ENCODE measurements at regions not wholly inside any gene's neighbourhood (a gene's known extent, or its start where the extent isn't known, plus 50 kb on each side); places are given as distances from the start of the nearest gene placed in this dataset.

- WGBS = 74% methylated on average over 4 of the region's 4 CpGs
- Histone ChIP-seq H3K36me3 (ENCODE audit: insufficient read depth, low read length) (no peaks in the 10 kb centered on the region), H3K9me3 (ENCODE audit: insufficient read depth, low read depth, low read length) (no peaks in the 10 kb centered on the region), H3K9ac (ENCODE audit: low read depth, low read length) (no peak overlapping the region), H3K4me3 (ENCODE audit: low read length) (no peak overlapping the region), H3K4me1 (ENCODE audit: insufficient read depth, low read length) (no peaks in the 10 kb centered on the region), H3K27ac (ENCODE audit: low read depth, low read length) (no peak overlapping the region), H3K27me3 (ENCODE audit: insufficient read depth, low read length) (no peaks in the 10 kb centered on the region)
These were observed 1649.1 kb downstream of the LRRC4C start for GRCh38 chr11:39810358-39810757.

GRCh38 chr11:39809833-39810232, 1649.6 kb downstream of the LRRC4C start:
- Histone ChIP-seq H3K9ac (ENCODE audit: low read depth, low read length) (no peak overlapping the region), H3K4me1 (ENCODE audit: insufficient read depth, low read length) (no peaks in the 10 kb centered on the region), H3K9me3 (ENCODE audit: insufficient read depth, low read depth, low read length) (no peaks in the 10 kb centered on the region), H3K36me3 (ENCODE audit: insufficient read depth, low read length) (no peaks in the 10 kb centered on the region), H3K4me3 (ENCODE audit: low read length) (no peak overlapping the region), H3K27me3 (ENCODE audit: insufficient read depth, low read length) (no peaks in the 10 kb centered on the region), H3K27ac (ENCODE audit: low read depth, low read length) (no peak overlapping the region)
- WGBS = 97% methylated on average over 1 of the region's 1 CpG

GRCh38 chr11:39807904-39808303, 1651.5 kb downstream of the LRRC4C start:
- 95% methylated on average over 1 of the region's 1 CpG for WGBS

GRCh38 chr11:39806652-39807051, 1652.8 kb downstream of the LRRC4C start:
- H3K27me3 ChIP-seq (ENCODE audit: insufficient read depth, low read length) = no peaks in the 10 kb centered on the region
- H3K4me1 ChIP-seq (ENCODE audit: insufficient read depth, low read length) = no peaks in the 10 kb centered on the region
- WGBS = 80% methylated on average over 1 of the region's 1 CpG
- no peaks in the 10 kb centered on the region for H3K36me3 ChIP-seq (ENCODE audit: insufficient read depth, low read length)
- no peak overlapping the region for H3K4me3 ChIP-seq (ENCODE audit: low read length)
- H3K9me3 ChIP-seq (ENCODE audit: insufficient read depth, low read depth, low read length) = 0 out of 2 replicates have a peak, but pooled peaks cover 2% of the 10 kb centered on the region
- H3K27ac ChIP-seq (ENCODE audit: low read depth, low read length) = no peak overlapping the region
- H3K9ac ChIP-seq (ENCODE audit: low read depth, low read length) = no peak overlapping the region

More at GRCh38 chr11:39807904-39808303, 1651.5 kb downstream of the LRRC4C start:
- Histone ChIP-seq H3K27ac (ENCODE audit: low read depth, low read length) (no peak overlapping the region), H3K4me3 (ENCODE audit: low read length) (no peak overlapping the region), H3K4me1 (ENCODE audit: insufficient read depth, low read length) (no peaks in the 10 kb centered on the region), H3K9ac (ENCODE audit: low read depth, low read length) (no peak overlapping the region), H3K27me3 (ENCODE audit: insufficient read depth, low read length) (no peaks in the 10 kb centered on the region), H3K36me3 (ENCODE audit: insufficient read depth, low read length) (no peaks in the 10 kb centered on the region), H3K9me3 (ENCODE audit: insufficient read depth, low read depth, low read length) (no peaks in the 10 kb centered on the region)

- Histone ChIP-seq H3K36me3 (ENCODE audit: insufficient read depth, low read length) (no peaks in the 10 kb centered on the region), H3K27me3 (ENCODE audit: insufficient read depth, low read length) (no peaks in the 10 kb centered on the region), H3K9me3 (ENCODE audit: insufficient read depth, low read depth, low read length) (0 out of 2 replicates have a peak, but pooled peaks cover 2% of the 10 kb centered on the region), H3K4me3 (ENCODE audit: low read length) (no peak overlapping the region), H3K9ac (ENCODE audit: low read depth, low read length) (no peak overlapping the region), H3K27ac (ENCODE audit: low read depth, low read length) (no peak overlapping the region), H3K4me1 (ENCODE audit: insufficient read depth, low read length) (no peaks in the 10 kb centered on the region)
These were observed 1655.2 kb downstream of the LRRC4C start for GRCh38 chr11:39804271-39804670.

- H3K4me3 ChIP-seq (ENCODE audit: low read length) = no peak overlapping the region
- WGBS = 95% methylated on average over 7 of the region's 8 CpGs
- no peaks in the 10 kb centered on the region for H3K36me3 ChIP-seq (ENCODE audit: insufficient read depth, low read length)
- H3K4me1 ChIP-seq (ENCODE audit: insufficient read depth, low read length) = no peaks in the 10 kb centered on the region
- H3K9ac ChIP-seq (ENCODE audit: low read depth, low read length) = no peak overlapping the region
- no peak overlapping the region for H3K27ac ChIP-seq (ENCODE audit: low read depth, low read length)
- no peaks in the 10 kb centered on the region for H3K27me3 ChIP-seq (ENCODE audit: insufficient read depth, low read length)
- H3K9me3 ChIP-seq (ENCODE audit: insufficient read depth, low read depth, low read length) = no peaks in the 10 kb centered on the region
These were observed 1672.8 kb downstream of the LRRC4C start for GRCh38 chr11:39786682-39787081.

- no peak overlapping the region for H3K4me3 ChIP-seq (ENCODE audit: low read length)
- 97% methylated on average over 9 of the region's 9 CpGs for WGBS
- H3K4me1 ChIP-seq (ENCODE audit: insufficient read depth, low read length) = no peaks in the 10 kb centered on the region
- no peaks in the 10 kb centered on the region for H3K9me3 ChIP-seq (ENCODE audit: insufficient read depth, low read depth, low read length)
- H3K27me3 ChIP-seq (ENCODE audit: insufficient read depth, low read length) = no peaks in the 10 kb centered on the region
- no peaks in the 10 kb centered on the region for H3K36me3 ChIP-seq (ENCODE audit: insufficient read depth, low read length)
- no peak overlapping the region for H3K27ac ChIP-seq (ENCODE audit: low read depth, low read length)
- no peak overlapping the region for H3K9ac ChIP-seq (ENCODE audit: low read depth, low read length)
These were observed 1673.2 kb downstream of the LRRC4C start for GRCh38 chr11:39786281-39786680.

- Histone ChIP-seq H3K9ac (ENCODE audit: low read depth, low read length) (no peak overlapping the region), H3K4me3 (ENCODE audit: low read length) (no peak overlapping the region), H3K27me3 (ENCODE audit: insufficient read depth, low read length) (no peaks in the 10 kb centered on the region), H3K9me3 (ENCODE audit: insufficient read depth, low read depth, low read length) (no peaks in the 10 kb centered on the region), H3K27ac (ENCODE audit: low read depth, low read length) (no peak overlapping the region), H3K4me1 (ENCODE audit: insufficient read depth, low read length) (no peaks in the 10 kb centered on the region), H3K36me3 (ENCODE audit: insufficient read depth, low read length) (no peaks in the 10 kb centered on the region)
- WGBS = 94% methylated on average over 5 of the region's 5 CpGs
These were observed 1674.6 kb downstream of the LRRC4C start for GRCh38 chr11:39784873-39785272.

GRCh38 chr11:39780131-39780530, 1679.3 kb downstream of the LRRC4C start:
- Histone ChIP-seq H3K27ac (ENCODE audit: low read depth, low read length) (no peak overlapping the region), H3K36me3 (ENCODE audit: insufficient read depth, low read length) (no peaks in the 10 kb centered on the region), H3K9me3 (ENCODE audit: insufficient read depth, low read depth, low read length) (no peaks in the 10 kb centered on the region), H3K4me1 (ENCODE audit: insufficient read depth, low read length) (no peaks in the 10 kb centered on the region), H3K9ac (ENCODE audit: low read depth, low read length) (no peak overlapping the region), H3K4me3 (ENCODE audit: low read length) (no peak overlapping the region), H3K27me3 (ENCODE audit: insufficient read depth, low read length) (no peaks in the 10 kb centered on the region)
- WGBS = 93% methylated on average over 3 of the region's 3 CpGs

- Histone ChIP-seq H3K36me3 (ENCODE audit: insufficient read depth, low read length) (no peaks in the 10 kb centered on the region), H3K9me3 (ENCODE audit: insufficient read depth, low read depth, low read length) (no peaks in the 10 kb centered on the region), H3K4me1 (ENCODE audit: insufficient read depth, low read length) (no peaks in the 10 kb centered on the region), H3K27me3 (ENCODE audit: insufficient read depth, low read length) (no peaks in the 10 kb centered on the region), H3K4me3 (ENCODE audit: low read length) (no peak overlapping the region), H3K27ac (ENCODE audit: low read depth, low read length) (no peak overlapping the region), H3K9ac (ENCODE audit: low read depth, low read length) (no peak overlapping the region)
- 63% methylated on average over 3 of the region's 3 CpGs for WGBS
These were observed 1682.4 kb downstream of the LRRC4C start for GRCh38 chr11:39777035-39777434.

- Histone ChIP-seq H3K36me3 (ENCODE audit: insufficient read depth, low read length) (no peaks in the 10 kb centered on the region), H3K4me1 (ENCODE audit: insufficient read depth, low read length) (no peaks in the 10 kb centered on the region), H3K27me3 (ENCODE audit: insufficient read depth, low read length) (no peaks in the 10 kb centered on the region), H3K4me3 (ENCODE audit: low read length) (no peak overlapping the region), H3K9me3 (ENCODE audit: insufficient read depth, low read depth, low read length) (no peaks in the 10 kb centered on the region), H3K9ac (ENCODE audit: low read depth, low read length) (no peak overlapping the region), H3K27ac (ENCODE audit: low read depth, low read length) (no peak overlapping the region)
- WGBS = 88% methylated on average over 1 of the region's 1 CpG
These were observed 1686.8 kb downstream of the LRRC4C start for GRCh38 chr11:39772525-39773137.

- WGBS = no CpG with 5 or more reads among the region's 1 CpG
- Histone ChIP-seq H3K9me3 (ENCODE audit: insufficient read depth, low read depth, low read length) (no peaks in the 10 kb centered on the region), H3K27me3 (ENCODE audit: insufficient read depth, low read length) (no peaks in the 10 kb centered on the region), H3K4me3 (ENCODE audit: low read length) (no peak overlapping the region), H3K9ac (ENCODE audit: low read depth, low read length) (no peak overlapping the region), H3K4me1 (ENCODE audit: insufficient read depth, low read length) (no peaks in the 10 kb centered on the region), H3K27ac (ENCODE audit: low read depth, low read length) (no peak overlapping the region), H3K36me3 (ENCODE audit: insufficient read depth, low read length) (no peaks in the 10 kb centered on the region)
These were observed 1691.2 kb downstream of the LRRC4C start for GRCh38 chr11:39768214-39768613.

Data from HUES64 (cell line).